HCT116 (cell line): ENCODE measurements at regions not wholly inside any gene's neighbourhood (a gene's known extent, or its start where the extent isn't known, plus 50 kb on each side); places are given as distances from the start of the nearest gene placed in this dataset.

Source experiments
- ATAC-seq: fragments of 200-7000 bp; cut with Tn5 transposase; 2 replicates; pipeline ENCODE4 v1.9.1; 2020; ENCODE audit warnings: mild to moderate bottlenecking, moderate library complexity
- BruUV-seq: library from RNA; stranded (reverse); fragments of 400-500 nt; replicated peaks from 2 replicates; lab custom pipeline; 2021; lab: Mats Ljungman, UMichigan
- CTCF ChIA-PET: fragments of 300-600 bp; sonication (Branson Sonifier 250); formaldehyde crosslinking; loops from one replicate; lab custom pipeline; 2021; ENCODE audit warnings: antibody characterized with exemption; lab: Charles Lee
- POLR2A ChIA-PET: fragments of 300-600, 350-600 bp; sonication (Branson Sonifier 250); formaldehyde crosslinking; loops from one replicate; lab custom pipeline; 2021; ENCODE audit warnings: antibody characterized with exemption; lab: Charles Lee
- RAD21 ChIA-PET, 2 experiments: fragments of 300-600 bp; sonication (Branson Sonifier 250); formaldehyde crosslinking; loops; one replicate each; lab custom pipeline; 2023; ENCODE audit warnings: low total read pairs in 2 of 2; ENCODE audit not compliant: uncharacterized antibody in 2 of 2, unreplicated experiment in 2 of 2, low non-redundant PET in 1 of 2; lab: Charles Lee
- DNase-seq: peaks from one replicate; pipeline ENCODE4 v3.0.0-alpha.2; 2010; ENCODE audit warnings: low read depth, low spot score
- H2AFZ ChIP-seq: fragments of 200-600 bp; shearing (Covaris generic), sonication (generic); 2 replicates; pipeline ENCODE4 v1.6.1; 2017; ENCODE audit warnings: low read depth, mixed run types, mixed read lengths, antibody characterized with exemption, low read length; ENCODE audit not compliant: poor library complexity, severe bottlenecking
- H3K27ac ChIP-seq: 2 replicates; pipeline ENCODE4 v1.5.1; 2012; ENCODE audit warnings: low read depth, low read length
- H3K27me3 ChIP-seq: fragments of 200-600 bp; sonication (generic); 2 replicates; pipeline ENCODE4 v1.6.1; 2016; ENCODE audit warnings: mixed run types, low read length, mixed read lengths; ENCODE audit not compliant: insufficient read depth
- H3K36me3 ChIP-seq, 2 experiments: fragments of 200-500 bp in 1 of 2; fragments of 200-600 bp in 1 of 2; sonication (Bioruptor generic) in 1 of 2; sonication (generic) in 1 of 2; 2 replicates each; pipeline versions ENCODE4 v1.5.1 to v1.6.1; 2014 to 2016; ENCODE audit warnings: low read length in 2 of 2, inconsistent platforms in 1 of 2, mixed read lengths in 1 of 2, mixed run types in 1 of 2; ENCODE audit not compliant: insufficient read depth in 2 of 2, control insufficient read depth in 1 of 2
- H3K4me1 ChIP-seq, 2 experiments: fragments of 200-600 bp in 1 of 2; sonication (generic) in 1 of 2; 2 replicates each; pipeline versions ENCODE4 v1.5.1 to v1.6.1; 2012 to 2017; ENCODE audit warnings: low read length in 2 of 2, inconsistent platforms in 1 of 2, mild to moderate bottlenecking in 1 of 2, mixed read lengths in 1 of 2, mixed run types in 1 of 2, moderate library complexity in 1 of 2; ENCODE audit not compliant: insufficient read depth in 2 of 2, control insufficient read depth in 1 of 2
- H3K4me2 ChIP-seq: fragments of 200-600 bp; sonication (generic); 2 replicates; pipeline ENCODE4 v1.6.1; 2017; ENCODE audit warnings: mixed run types, low read length, mixed read lengths
- H3K4me3 ChIP-seq, 2 experiments: fragments of 200-600 bp in 1 of 2; sonication (generic) in 1 of 2; replicated peaks in 1 of 2; 2 replicates each; pipeline ENCODE4 v1.5.1; 2011 to 2016; ENCODE audit warnings: low read length in 2 of 2, control low read depth in 1 of 2, low read depth in 1 of 2, mild to moderate bottlenecking in 1 of 2, mixed read lengths in 1 of 2, mixed run types in 1 of 2
- H3K79me2 ChIP-seq: fragments of 200-600 bp; sonication (generic); 2 replicates; pipeline ENCODE4 v1.6.1; 2017; ENCODE audit warnings: mild to moderate bottlenecking, mixed run types, low read length, moderate library complexity, mixed read lengths; ENCODE audit not compliant: insufficient read depth
- H3K9ac ChIP-seq: fragments of 200-600 bp; sonication (generic); 2 replicates; pipeline ENCODE4 v1.6.1; 2016; ENCODE audit warnings: low read length, mixed read lengths
- H3K9me2 ChIP-seq: fragments of 200-600 bp; sonication (generic), shearing (Covaris generic); 2 replicates; pipeline ENCODE4 v1.6.1; 2017; ENCODE audit warnings: mixed run types, mild to moderate bottlenecking, moderate library complexity; ENCODE audit not compliant: insufficient read depth
- H3K9me3 ChIP-seq, 2 experiments: fragments of 200-500 bp in 1 of 2; fragments of 200-600 bp in 1 of 2; sonication (Bioruptor generic) in 1 of 2; sonication (generic) in 1 of 2; 2 replicates each; pipeline ENCODE4 v1.6.1; 2014 to 2017; ENCODE audit warnings: low read length in 2 of 2, mixed read lengths in 2 of 2, inconsistent platforms in 1 of 2, low read depth in 1 of 2, mild to moderate bottlenecking in 1 of 2, mixed run types in 1 of 2, moderate library complexity in 1 of 2; ENCODE audit not compliant: control insufficient read depth in 1 of 2, insufficient read depth in 1 of 2
- H4K20me1 ChIP-seq: fragments of 200-600 bp; sonication (generic), shearing (Covaris generic); 2 replicates; pipeline ENCODE4 v1.6.1; 2017; ENCODE audit warnings: mixed run types, mild to moderate bottlenecking, moderate library complexity; ENCODE audit not compliant: insufficient read depth
- ATF3 ChIP-seq: IDR thresholded peaks from 2 replicates; pipeline ENCODE4 v1.6.1; 2012
- CEBPB ChIP-seq: IDR thresholded peaks from 2 replicates; pipeline ENCODE4 v1.6.1; 2012; ENCODE audit warnings: low read depth
- CTCF ChIP-seq, 3 experiments: fragments of 200-600 bp in 1 of 3; sonication (generic) in 1 of 3; IDR thresholded peaks in 2 of 3; conservative IDR thresholded peaks in 1 of 3; 2 replicates each; pipeline ENCODE4 v1.5.1; 2012 to 2017; ENCODE audit warnings: low read depth in 2 of 3, low read length in 2 of 3, antibody characterized with exemption in 1 of 3, borderline replicate concordance in 1 of 3, control low read depth in 1 of 3, mild to moderate bottlenecking in 1 of 3, mixed read lengths in 1 of 3, mixed run types in 1 of 3, moderate library complexity in 1 of 3; ENCODE audit not compliant: insufficient read depth in 1 of 3
- EGR1 ChIP-seq: IDR thresholded peaks from 2 replicates; pipeline ENCODE4 v1.6.1; 2012; ENCODE audit warnings: low read depth
- ELF1 ChIP-seq: IDR thresholded peaks from 2 replicates; pipeline ENCODE4 v1.6.1; 2012; ENCODE audit warnings: low read depth, borderline replicate concordance
- EZH2 ChIP-seq: fragments of 200-600 bp; sonication (generic); IDR thresholded peaks from 2 replicates; pipeline ENCODE4 v1.6.1; 2017; ENCODE audit warnings: antibody characterized with exemption, mixed run types
- SIN3A ChIP-seq: IDR thresholded peaks from 2 replicates; pipeline ENCODE4 v1.6.1; 2012; ENCODE audit warnings: low read depth
- ZBTB33 ChIP-seq: IDR thresholded peaks from 2 replicates; pipeline ENCODE4 v1.6.1; 2011; ENCODE audit warnings: mild to moderate bottlenecking, low read length, moderate library complexity; ENCODE audit not compliant: insufficient replicate concordance; ENCODE audit errors: extremely low read depth
- ZNF274 ChIP-seq: fragments of 200-500 bp; sonication (Bioruptor generic); IDR thresholded peaks from 2 replicates; pipeline ENCODE4 v1.6.1; 2014; ENCODE audit warnings: mild to moderate bottlenecking, low read depth, low read length, inconsistent platforms
- intact Hi-C: fragments of 100-400 bp; cut with micrococcal nuclease; formaldehyde crosslinking; loops from 2 replicates; pipeline ENCODE4 v1.10.0; 2022

- ChIA-PET POLR2A (no interaction called here), CTCF (interaction anchor here (0.7 kb wide), 1 partner anchor 348 kb away, joined by 3 read pairs; no protein-coding TSS in a partner anchor), RAD21 (no interaction called here)
- no peaks in the 10 kb centered on the region for H3K9me3 ChIP-seq
- intact Hi-C loops: no loop called here
- peak overlapping the region; percentile 38 for H2AFZ ChIP-seq
- H4K20me1 ChIP-seq: no peaks in the 10 kb centered on the region
- no peaks in the 10 kb centered on the region for H3K27me3 ChIP-seq
- ATAC-seq (no peak), DNase-seq (no peak)
- no peaks in the 10 kb centered on the region for H3K36me3 ChIP-seq
- no peak overlapping the region for H3K27ac ChIP-seq
- H3K79me2 ChIP-seq: no peaks in the 10 kb centered on the region
- TF ChIP-seq ELF1: no peak
- no peak for TF ChIP-seq ZBTB33
- TF ChIP-seq ZNF274: no peak
- no peak for TF ChIP-seq EGR1
- TF ChIP-seq EZH2: no peak
- TF ChIP-seq CEBPB: no peak
- TF ChIP-seq ATF3: no peak
- TF ChIP-seq SIN3A: no peak
- TF ChIP-seq CTCF (IDR thresholded peaks at IDR 0.05 in 2 of 3, conservative IDR thresholded peaks at IDR 0.05 in 1 of 3; ENCODE audit: borderline replicate concordance in 1 of 3, insufficient read depth in 1 of 3, low read depth in 2 of 3, low read length in 2 of 3): no peak
- H3K9ac ChIP-seq: no peak overlapping the region
- H3K9me2 ChIP-seq: no peaks in the 10 kb centered on the region
- H3K4me1 ChIP-seq: no peaks in the 10 kb centered on the region
- no TSS peak for BruUV-seq
- no peak overlapping the region for H3K4me3 ChIP-seq
- no peak overlapping the region for H3K4me2 ChIP-seq
Observed at GRCh38 chr6:141118991-141119390, 1013.7 kb upstream of the GJE1 start.
